ENCODE measurements at regions not wholly inside any gene's neighbourhood (a gene's known extent, or its start where the extent isn't known, plus 50 kb on each side); places are given as distances from the start of the nearest gene placed in this dataset.

DNA sequence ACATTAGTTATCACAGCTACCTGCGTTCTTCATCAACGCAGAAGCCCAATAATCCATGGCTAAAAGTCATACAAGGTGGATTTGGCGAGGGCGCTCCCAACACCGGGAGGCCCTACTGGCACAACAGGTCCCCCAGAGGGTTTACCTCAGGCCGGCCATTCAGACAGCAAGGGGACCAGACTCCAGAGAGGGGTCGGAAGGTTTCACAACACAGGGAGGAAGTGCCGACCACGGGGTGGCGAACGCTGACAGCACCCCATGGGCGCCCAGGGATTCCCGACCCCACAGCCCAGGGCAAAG is 1515.9 kb upstream of the DEFB115 start:
- TF ChIP-seq ZNF70 (CRISPR knock-in tag; IDR thresholded peaks at IDR 0.05) (no peak), BACH2 (CRISPR knock-in tag; IDR thresholded peaks at IDR 0.05; ENCODE audit: borderline replicate concordance) (no peak), ARNTL (CRISPR knock-in tag; IDR thresholded peaks at IDR 0.05; ENCODE audit: borderline replicate concordance, low read depth) (no peak)
- TF ChIP-seq, protein P1, sequence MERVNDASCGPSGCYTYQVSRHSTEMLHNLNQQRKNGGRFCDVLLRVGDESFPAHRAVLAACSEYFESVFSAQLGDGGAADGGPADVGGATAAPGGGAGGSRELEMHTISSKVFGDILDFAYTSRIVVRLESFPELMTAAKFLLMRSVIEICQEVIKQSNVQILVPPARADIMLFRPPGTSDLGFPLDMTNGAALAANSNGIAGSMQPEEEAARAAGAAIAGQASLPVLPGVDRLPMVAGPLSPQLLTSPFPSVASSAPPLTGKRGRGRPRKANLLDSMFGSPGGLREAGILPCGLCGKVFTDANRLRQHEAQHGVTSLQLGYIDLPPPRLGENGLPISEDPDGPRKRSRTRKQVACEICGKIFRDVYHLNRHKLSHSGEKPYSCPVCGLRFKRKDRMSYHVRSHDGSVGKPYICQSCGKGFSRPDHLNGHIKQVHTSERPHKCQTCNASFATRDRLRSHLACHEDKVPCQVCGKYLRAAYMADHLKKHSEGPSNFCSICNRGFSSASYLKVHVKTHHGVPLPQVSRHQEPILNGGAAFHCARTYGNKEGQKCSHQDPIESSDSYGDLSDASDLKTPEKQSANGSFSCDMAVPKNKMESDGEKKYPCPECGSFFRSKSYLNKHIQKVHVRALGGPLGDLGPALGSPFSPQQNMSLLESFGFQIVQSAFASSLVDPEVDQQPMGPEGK (CRISPR knock-in tag; IDR thresholded peaks at IDR 0.05; ENCODE audit: borderline replicate concordance) = no peak
- TF ChIP-seq, protein P2, sequence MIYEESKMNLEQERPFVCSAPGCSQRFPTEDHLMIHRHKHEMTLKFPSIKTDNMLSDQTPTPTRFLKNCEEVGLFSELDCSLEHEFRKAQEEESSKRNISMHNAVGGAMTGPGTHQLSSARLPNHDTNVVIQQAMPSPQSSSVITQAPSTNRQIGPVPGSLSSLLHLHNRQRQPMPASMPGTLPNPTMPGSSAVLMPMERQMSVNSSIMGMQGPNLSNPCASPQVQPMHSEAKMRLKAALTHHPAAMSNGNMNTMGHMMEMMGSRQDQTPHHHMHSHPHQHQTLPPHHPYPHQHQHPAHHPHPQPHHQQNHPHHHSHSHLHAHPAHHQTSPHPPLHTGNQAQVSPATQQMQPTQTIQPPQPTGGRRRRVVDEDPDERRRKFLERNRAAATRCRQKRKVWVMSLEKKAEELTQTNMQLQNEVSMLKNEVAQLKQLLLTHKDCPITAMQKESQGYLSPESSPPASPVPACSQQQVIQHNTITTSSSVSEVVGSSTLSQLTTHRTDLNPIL (CRISPR knock-in tag; IDR thresholded peaks at IDR 0.05; ENCODE audit: low read depth) = no peak
- TF ChIP-seq, protein P3, sequence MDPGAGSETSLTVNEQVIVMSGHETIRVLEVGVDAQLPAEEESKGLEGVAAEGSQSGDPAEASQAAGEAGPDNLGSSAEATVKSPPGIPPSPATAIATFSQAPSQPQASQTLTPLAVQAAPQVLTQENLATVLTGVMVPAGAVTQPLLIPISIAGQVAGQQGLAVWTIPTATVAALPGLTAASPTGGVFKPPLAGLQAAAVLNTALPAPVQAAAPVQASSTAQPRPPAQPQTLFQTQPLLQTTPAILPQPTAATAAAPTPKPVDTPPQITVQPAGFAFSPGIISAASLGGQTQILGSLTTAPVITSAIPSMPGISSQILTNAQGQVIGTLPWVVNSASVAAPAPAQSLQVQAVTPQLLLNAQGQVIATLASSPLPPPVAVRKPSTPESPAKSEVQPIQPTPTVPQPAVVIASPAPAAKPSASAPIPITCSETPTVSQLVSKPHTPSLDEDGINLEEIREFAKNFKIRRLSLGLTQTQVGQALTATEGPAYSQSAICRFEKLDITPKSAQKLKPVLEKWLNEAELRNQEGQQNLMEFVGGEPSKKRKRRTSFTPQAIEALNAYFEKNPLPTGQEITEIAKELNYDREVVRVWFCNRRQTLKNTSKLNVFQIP (CRISPR knock-in tag; IDR thresholded peaks at IDR 0.05; ENCODE audit: borderline replicate concordance, low read depth) = no peak
- no peak for ATAC-seq

DNA sequence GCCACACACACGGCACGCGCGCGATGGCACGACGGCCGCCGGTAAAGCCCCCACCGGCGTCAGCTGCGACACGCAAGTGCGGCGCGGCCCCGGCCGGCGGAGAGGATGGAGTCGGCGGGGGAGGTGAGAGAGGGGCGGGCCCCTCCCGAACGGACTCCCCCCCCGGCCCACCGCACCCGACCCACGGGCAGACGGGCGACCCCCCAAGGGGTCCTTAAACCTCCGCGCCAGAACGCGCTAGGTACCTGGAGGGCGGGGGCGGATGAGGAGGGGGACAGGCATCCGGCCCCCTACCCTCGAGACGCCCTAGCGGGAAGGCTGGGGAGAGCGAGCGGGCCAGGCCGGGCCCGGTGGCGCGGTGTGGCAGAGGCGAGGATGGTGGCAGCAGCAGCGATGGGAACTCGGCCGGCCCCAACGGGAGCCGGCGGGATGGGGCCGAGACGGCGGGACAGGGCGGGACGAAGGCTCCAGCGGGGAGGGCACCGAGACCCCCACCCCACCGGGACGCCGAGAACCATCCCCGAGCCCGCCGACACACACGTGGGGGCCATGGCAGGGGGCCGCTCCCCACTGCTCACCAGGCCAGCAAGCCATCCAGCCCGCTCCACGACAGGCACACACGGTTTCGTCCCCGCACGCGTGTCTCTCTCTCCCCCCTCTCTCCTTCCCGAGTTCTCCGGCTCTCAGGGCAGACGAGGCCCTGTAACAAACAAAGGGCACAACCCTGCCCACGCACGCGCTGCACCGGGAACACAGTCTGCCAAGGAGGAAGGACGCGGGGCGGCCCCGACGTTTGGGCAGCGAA is 1515.4 kb upstream of the DEFB115 start:
- TF ChIP-seq ZFP30 (CRISPR knock-in tag; IDR thresholded peaks at IDR 0.05) (no peak), ZNF565 (CRISPR knock-in tag; conservative IDR thresholded peaks at IDR 0.05; ENCODE audit: low read depth) (no peak), TCF4 (CRISPR knock-in tag; IDR thresholded peaks at IDR 0.05; ENCODE audit: borderline replicate concordance) (no peak), ISL1 (CRISPR knock-in tag; IDR thresholded peaks at IDR 0.05) (no peak), OSR1 (CRISPR knock-in tag; IDR thresholded peaks at IDR 0.05) (no peak), BACH2 (CRISPR knock-in tag; IDR thresholded peaks at IDR 0.05; ENCODE audit: borderline replicate concordance) (no peak), ZC3H10 (CRISPR knock-in tag; IDR thresholded peaks at IDR 0.05) (no peak), SNAI2 (CRISPR knock-in tag; IDR thresholded peaks at IDR 0.05) (no peak), ZFP3 (CRISPR knock-in tag; IDR thresholded peaks at IDR 0.05) (no peak), ZNF70 (CRISPR knock-in tag; IDR thresholded peaks at IDR 0.05) (no peak), CSDC2 (CRISPR knock-in tag; IDR thresholded peaks at IDR 0.05) (no peak), ZNF8 (CRISPR knock-in tag; IDR thresholded peaks at IDR 0.05) (no peak), PPARA (CRISPR knock-in tag; IDR thresholded peaks at IDR 0.05; ENCODE audit: borderline replicate concordance) (no peak), GLIS3 (CRISPR knock-in tag; IDR thresholded peaks at IDR 0.05) (no peak), RARB (CRISPR knock-in tag; IDR thresholded peaks at IDR 0.05) (no peak)
- TF ChIP-seq, protein P3 (CRISPR knock-in tag; IDR thresholded peaks at IDR 0.05; ENCODE audit: borderline replicate concordance, low read depth) = no peak
- TF ChIP-seq, protein P1 (CRISPR knock-in tag; IDR thresholded peaks at IDR 0.05; ENCODE audit: borderline replicate concordance) = no peak
- TF ChIP-seq, protein P2 (CRISPR knock-in tag; IDR thresholded peaks at IDR 0.05; ENCODE audit: low read depth) = no peak
- no peak for ATAC-seq

DNA sequence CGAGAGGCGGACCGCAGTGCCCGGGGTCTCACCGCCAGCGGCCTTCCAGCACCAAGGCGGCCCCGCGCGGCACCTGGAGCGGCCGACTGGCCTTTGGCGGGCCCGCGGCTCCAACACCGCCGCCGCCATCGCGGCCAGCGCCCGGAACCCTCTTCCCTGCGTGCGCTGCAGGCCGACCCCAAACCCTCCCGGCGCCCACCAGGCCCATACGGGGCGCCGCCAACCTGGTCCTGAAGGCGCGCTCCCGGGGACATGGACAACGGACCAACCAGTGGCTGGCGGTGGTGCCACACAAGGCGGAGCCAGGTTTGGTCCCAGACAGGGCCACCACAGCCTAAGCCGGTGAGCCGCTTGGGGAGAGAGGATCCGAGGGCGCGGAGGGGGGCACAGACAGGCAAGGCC is 1514.8 kb upstream of the DEFB115 start:
- no peak for ATAC-seq
- TF ChIP-seq OSR1 (CRISPR knock-in tag; IDR thresholded peaks at IDR 0.05) = no peak
- no peak for TF ChIP-seq ZC3H10 (CRISPR knock-in tag; IDR thresholded peaks at IDR 0.05)
- TF ChIP-seq, protein P1 (CRISPR knock-in tag; IDR thresholded peaks at IDR 0.05; ENCODE audit: borderline replicate concordance) = no peak
- TF ChIP-seq RARB (CRISPR knock-in tag; IDR thresholded peaks at IDR 0.05) = no peak
- TF ChIP-seq, protein P2 (CRISPR knock-in tag; IDR thresholded peaks at IDR 0.05; ENCODE audit: low read depth) = no peak
- TF ChIP-seq ESRRG (CRISPR knock-in tag; IDR thresholded peaks at IDR 0.05) = no peak

Data from SK-N-SH treated with all-trans-retinoic acid at 6 μM for 48 hours (cell line).